Neural progenitor cell (in vitro differentiated cells): ENCODE measurements at regions not wholly inside any gene's neighbourhood (a gene's known extent, or its start where the extent isn't known, plus 50 kb on each side); places are given as distances from the start of the nearest gene placed in this dataset.

Experiments
- DNase-seq: peaks from one replicate; pipeline ENCODE4 v3.0.0-alpha.2; 2016; ENCODE audit warnings: low spot score
- H2AFZ ChIP-seq: fragments of 200-600 bp; sonication (generic); replicated peaks from 2 replicates; pipeline ENCODE4 v1.6.1; 2016; ENCODE audit warnings: antibody characterized with exemption
- H3F3A ChIP-seq: fragments of 200-600 bp; sonication (generic); 2 replicates; pipeline ENCODE4 v1.6.1; 2016; ENCODE audit warnings: antibody characterized with exemption, low read depth
- H3K27ac ChIP-seq: fragments of 200-600 bp; sonication (generic); 2 replicates; pipeline ENCODE4 v1.5.1; 2016; ENCODE audit warnings: mild to moderate bottlenecking
- H3K27me3 ChIP-seq: fragments of 200-600 bp; sonication (generic); 2 replicates; pipeline ENCODE4 v1.6.1; 2016; ENCODE audit warnings: mild to moderate bottlenecking, moderate library complexity
- H3K36me3 ChIP-seq: fragments of 200-600 bp; sonication (generic); 2 replicates; pipeline ENCODE4 v1.5.1; 2016
- H3K4me1 ChIP-seq: fragments of 200-600 bp; sonication (generic); 2 replicates; pipeline ENCODE4 v1.6.1; 2016; ENCODE audit warnings: mixed run types
- H3K4me2 ChIP-seq: fragments of 200-600 bp; sonication (generic); 2 replicates; pipeline ENCODE4 v1.6.1; 2016
- H3K4me3 ChIP-seq: fragments of 200-600 bp; sonication (generic); 2 replicates; pipeline ENCODE4 v1.5.1; 2016
- H3K79me2 ChIP-seq: fragments of 200-600 bp; sonication (generic); 2 replicates; pipeline ENCODE4 v1.6.1; 2016; ENCODE audit warnings: low read depth
- H3K9ac ChIP-seq: fragments of 200-600 bp; sonication (generic); 2 replicates; pipeline ENCODE4 v1.6.1; 2016
- H3K9me3 ChIP-seq: fragments of 200-600 bp; sonication (generic); 2 replicates; pipeline ENCODE4 v1.5.1; 2016; ENCODE audit warnings: low read depth
- H4K20me1 ChIP-seq: fragments of 200-600 bp; sonication (generic); 2 replicates; pipeline ENCODE4 v1.6.1; 2016; ENCODE audit warnings: low read depth
- H3K27ac Mint-ChIP-seq: 3 replicates; pipeline ENCODE4 v1.8.0; 2021; ENCODE audit warnings: mixed read lengths
- H3K27me3 Mint-ChIP-seq: 2 replicates; pipeline ENCODE4 v1.8.0; 2022; ENCODE audit warnings: low read depth, mild to moderate bottlenecking, inconsistent platforms, moderate library complexity, mixed read lengths; ENCODE audit not compliant: insufficient read depth
- H3K36me3 Mint-ChIP-seq: 3 replicates; pipeline ENCODE4 v1.8.0; 2021; ENCODE audit warnings: mixed read lengths
- H3K4me1 Mint-ChIP-seq: 3 replicates; pipeline ENCODE4 v1.8.0; 2021; ENCODE audit warnings: mixed read lengths
- H3K4me3 Mint-ChIP-seq: 3 replicates; pipeline ENCODE4 v1.8.0; 2021; ENCODE audit warnings: mild to moderate bottlenecking, moderate library complexity, mixed read lengths
- H3K9me3 Mint-ChIP-seq: 3 replicates; pipeline ENCODE4 v1.8.0; 2020; ENCODE audit warnings: mixed read lengths
- CTCF ChIP-seq: fragments of 200-600 bp; sonication (generic); IDR thresholded peaks from 2 replicates; pipeline ENCODE4 v1.5.1; 2017; ENCODE audit warnings: antibody characterized with exemption, mild to moderate bottlenecking
- EZH2 ChIP-seq: fragments of 200-600 bp; sonication (generic); IDR thresholded peaks from 2 replicates; pipeline ENCODE4 v1.6.1; 2017; ENCODE audit warnings: antibody characterized with exemption, mild to moderate bottlenecking, moderate library complexity
- EZH2phosphoT487 ChIP-seq: fragments of 200-600 bp; sonication (generic); IDR thresholded peaks from 2 replicates; pipeline ENCODE4 v1.6.1; 2017; ENCODE audit warnings: antibody characterized with exemption

GRCh38 chr14:100641274-100641860 lies 54.1 kb upstream of the BEGAIN start:
- no peaks in the 10 kb centered on the region for H3F3A ChIP-seq

GRCh38 chr14:100643426-100643825 lies 56.2 kb upstream of the BEGAIN start:
- Mint-ChIP-seq H3K4me3 (no peak overlapping the region), H3K36me3 (no peaks in the 10 kb centered on the region), H3K27ac (no peak overlapping the region), H3K9me3 (peaks cover 5% of the 10 kb centered on the region), H3K27me3 (peaks cover 12% of the 10 kb centered on the region), H3K4me1 (peaks cover 17% of the 10 kb centered on the region)
- Histone ChIP-seq H3K9me3 (no peaks in the 10 kb centered on the region), H3K27ac (no peak overlapping the region), H3K79me2 (no peaks in the 10 kb centered on the region), H4K20me1 (no peaks in the 10 kb centered on the region), H3K4me2 (no peak overlapping the region), H3F3A (no peaks in the 10 kb centered on the region), H3K9ac (no peak overlapping the region), H3K4me1 (peaks cover 7% of the 10 kb centered on the region), H3K4me3 (no peak overlapping the region), H2AFZ (no peak overlapping the region), H3K27me3 (no peaks in the 10 kb centered on the region), H3K36me3 (no peaks in the 10 kb centered on the region)
- no peak for TF ChIP-seq CTCF
- TF ChIP-seq EZH2phosphoT487 = no peak
- no peak for TF ChIP-seq EZH2
- DNase-seq = no peak

More at GRCh38 chr14:100641274-100641860, 54.1 kb upstream of the BEGAIN start:
- H3K27me3 Mint-ChIP-seq = peaks cover 15% of the 10 kb centered on the region
- no peaks in the 10 kb centered on the region for H4K20me1 ChIP-seq
- no peak overlapping the region for H3K27ac Mint-ChIP-seq
- no peaks in the 10 kb centered on the region for H3K36me3 Mint-ChIP-seq
- no peaks in the 10 kb centered on the region for H3K36me3 ChIP-seq
- H3K27me3 ChIP-seq = no peaks in the 10 kb centered on the region
- no peaks in the 10 kb centered on the region for H3K79me2 ChIP-seq
- H3K4me3 Mint-ChIP-seq = no peak overlapping the region
- H3K9me3 Mint-ChIP-seq = peaks cover 5% of the 10 kb centered on the region
- H3K27ac ChIP-seq = no peak overlapping the region
- no peak overlapping the region for H2AFZ ChIP-seq
- peaks cover 17% of the 10 kb centered on the region for H3K4me1 Mint-ChIP-seq
- peaks cover 7% of the 10 kb centered on the region for H3K4me1 ChIP-seq
- no peak for DNase-seq
- H3K9ac ChIP-seq = no peak overlapping the region
- no peak overlapping the region for H3K4me2 ChIP-seq
- no peak overlapping the region for H3K4me3 ChIP-seq
- TF ChIP-seq EZH2 (no peak), CTCF (no peak), EZH2phosphoT487 (no peak)
- no peaks in the 10 kb centered on the region for H3K9me3 ChIP-seq

- no peak overlapping the region for H3K4me3 ChIP-seq
- H3K4me1 ChIP-seq = peaks cover 7% of the 10 kb centered on the region
- H3K36me3 Mint-ChIP-seq = no peaks in the 10 kb centered on the region
- peaks cover 17% of the 10 kb centered on the region for H3K4me1 Mint-ChIP-seq
- H3K4me3 Mint-ChIP-seq = no peak overlapping the region
- H4K20me1 ChIP-seq = no peaks in the 10 kb centered on the region
- no peak for DNase-seq
- H3K27ac Mint-ChIP-seq = no peak overlapping the region
- no peaks in the 10 kb centered on the region for H3K36me3 ChIP-seq
- TF ChIP-seq EZH2 = no peak
- TF ChIP-seq CTCF = no peak
- TF ChIP-seq EZH2phosphoT487 = no peak
- H3K9me3 Mint-ChIP-seq = peaks cover 5% of the 10 kb centered on the region
- H3K9ac ChIP-seq = no peak overlapping the region
- peaks cover 15% of the 10 kb centered on the region for H3K27me3 Mint-ChIP-seq
- H3K27me3 ChIP-seq = no peaks in the 10 kb centered on the region
- H3K4me2 ChIP-seq = no peak overlapping the region
- H3F3A ChIP-seq = no peaks in the 10 kb centered on the region
- no peak overlapping the region for H3K27ac ChIP-seq
- H2AFZ ChIP-seq = no peak overlapping the region
- H3K79me2 ChIP-seq = no peaks in the 10 kb centered on the region
- no peaks in the 10 kb centered on the region for H3K9me3 ChIP-seq
Measured at GRCh38 chr14:100644383-100644782, 57.2 kb upstream of the BEGAIN start.
